C4-2B (cell line): ENCODE measurements at regions not wholly inside any gene's neighbourhood (a gene's known extent, or its start where the extent isn't known, plus 50 kb on each side); places are given as distances from the start of the nearest gene placed in this dataset.

Source experiments
- H3K27ac ChIP-seq: fragments of 450-650 bp; 2 replicates; pipeline ENCODE4 v1.5.1; 2017
- ZFX ChIP-seq: fragments of 450-650 bp; IDR thresholded peaks from 2 replicates; pipeline ENCODE4 v1.6.1; 2017
- TF ChIP-seq, protein P1 (sequence below): fragments of 450-650 bp; conservative IDR thresholded peaks from 2 replicates; pipeline ENCODE4 v1.5.1; 2017; ENCODE audit warnings: mild to moderate bottlenecking

DNA sequence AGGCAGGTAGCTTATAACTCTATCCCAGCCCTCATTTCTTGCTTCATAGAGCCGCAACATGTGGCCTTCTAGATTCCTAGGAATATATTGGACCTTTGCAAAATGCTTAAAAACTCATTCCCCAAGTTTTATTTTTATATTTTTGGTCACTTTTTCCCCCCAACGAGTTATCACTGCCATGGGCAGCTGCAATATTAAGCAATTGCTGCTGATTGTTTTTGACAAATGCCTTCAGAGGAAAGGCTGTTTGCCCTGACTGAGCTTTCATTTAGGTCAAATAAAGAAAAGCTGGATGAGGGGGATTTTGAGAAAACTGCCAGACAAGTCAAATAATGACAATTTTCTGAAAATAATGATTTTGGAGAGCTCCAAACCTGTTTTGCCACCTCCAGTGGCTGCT, 976.9 kb upstream of the MBL2 start:
- TF ChIP-seq, protein P1, sequence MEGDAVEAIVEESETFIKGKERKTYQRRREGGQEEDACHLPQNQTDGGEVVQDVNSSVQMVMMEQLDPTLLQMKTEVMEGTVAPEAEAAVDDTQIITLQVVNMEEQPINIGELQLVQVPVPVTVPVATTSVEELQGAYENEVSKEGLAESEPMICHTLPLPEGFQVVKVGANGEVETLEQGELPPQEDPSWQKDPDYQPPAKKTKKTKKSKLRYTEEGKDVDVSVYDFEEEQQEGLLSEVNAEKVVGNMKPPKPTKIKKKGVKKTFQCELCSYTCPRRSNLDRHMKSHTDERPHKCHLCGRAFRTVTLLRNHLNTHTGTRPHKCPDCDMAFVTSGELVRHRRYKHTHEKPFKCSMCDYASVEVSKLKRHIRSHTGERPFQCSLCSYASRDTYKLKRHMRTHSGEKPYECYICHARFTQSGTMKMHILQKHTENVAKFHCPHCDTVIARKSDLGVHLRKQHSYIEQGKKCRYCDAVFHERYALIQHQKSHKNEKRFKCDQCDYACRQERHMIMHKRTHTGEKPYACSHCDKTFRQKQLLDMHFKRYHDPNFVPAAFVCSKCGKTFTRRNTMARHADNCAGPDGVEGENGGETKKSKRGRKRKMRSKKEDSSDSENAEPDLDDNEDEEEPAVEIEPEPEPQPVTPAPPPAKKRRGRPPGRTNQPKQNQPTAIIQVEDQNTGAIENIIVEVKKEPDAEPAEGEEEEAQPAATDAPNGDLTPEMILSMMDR, result no peak
- no peak for TF ChIP-seq ZFX
- H3K27ac ChIP-seq, result no peak overlapping the region

GRCh38 chr10:53748319-53748718, 975.7 kb upstream of the MBL2 start:
- TF ChIP-seq ZFX, result no peak
- TF ChIP-seq, protein P1, result no peak
- H3K27ac ChIP-seq, result no peak overlapping the region

DNA sequence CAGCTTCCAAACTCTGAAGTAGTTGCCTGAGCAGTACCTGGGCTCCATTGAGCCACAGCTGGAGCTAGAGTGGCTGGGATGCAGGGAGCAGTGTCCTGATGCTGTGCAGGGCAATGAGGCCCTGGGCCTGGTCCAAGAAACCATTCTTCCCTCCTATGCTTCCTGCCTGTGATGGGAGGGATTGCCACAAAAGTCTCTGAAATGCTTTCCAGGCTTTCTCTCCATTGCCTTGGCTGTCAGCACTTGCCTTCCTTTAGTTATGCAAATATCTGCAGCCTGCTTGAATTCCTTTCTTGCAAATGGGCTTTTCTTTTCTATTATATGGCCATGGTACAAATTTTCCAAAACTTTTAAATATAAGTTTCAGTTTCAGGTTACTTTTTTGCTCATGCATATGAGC, 972.2 kb upstream of the MBL2 start:
- H3K27ac ChIP-seq, result no peak overlapping the region
- TF ChIP-seq ZFX, result no peak
- TF ChIP-seq, protein P1, result no peak

- TF ChIP-seq, protein P1, result no peak
- TF ChIP-seq ZFX, result no peak
Observed at GRCh38 chr10:53744176-53744575, 971.6 kb upstream of the MBL2 start.

DNA sequence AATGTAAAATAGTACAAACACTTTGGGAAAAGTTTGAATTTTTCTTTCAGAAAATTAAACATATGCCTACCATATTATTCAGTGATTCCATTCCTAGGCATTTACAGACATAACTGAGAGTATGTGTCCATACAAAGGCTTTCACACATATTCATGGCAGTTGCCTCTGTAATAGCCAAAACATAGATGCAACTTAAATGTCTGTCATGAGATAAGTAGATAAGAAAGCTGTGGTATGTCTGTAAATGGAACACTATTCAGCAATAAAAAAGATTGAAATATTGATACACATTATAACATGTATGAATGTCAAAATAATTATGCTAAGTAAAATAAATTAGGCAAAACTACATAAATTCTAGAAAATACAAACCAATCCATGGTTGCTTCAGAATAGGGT, 964.5 kb upstream of the MBL2 start:
- TF ChIP-seq, protein P1, result no peak
- no peak for TF ChIP-seq ZFX

More at GRCh38 chr10:53744176-53744575, 971.6 kb upstream of the MBL2 start:
- no peak overlapping the region for H3K27ac ChIP-seq

DNA sequence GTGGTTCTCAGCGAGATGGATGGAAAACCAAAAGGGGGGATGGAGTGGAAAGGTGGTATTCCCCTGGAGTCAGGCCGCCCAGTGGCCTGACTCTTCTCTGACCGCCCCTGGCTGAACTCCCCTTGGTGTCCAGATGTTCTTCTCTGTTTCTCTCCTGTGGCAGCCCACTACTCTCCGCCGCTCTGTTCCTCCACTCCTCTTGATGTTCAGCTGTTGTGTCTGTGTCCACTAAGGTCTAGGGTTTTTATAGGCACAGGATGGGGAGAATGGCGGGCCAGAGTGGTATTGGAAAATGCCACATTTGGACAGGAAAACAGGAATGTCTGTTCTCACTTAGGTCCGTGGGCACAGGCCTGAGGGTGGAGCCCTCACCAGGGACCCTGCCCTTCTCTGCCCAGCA, 954.3 kb upstream of the MBL2 start:
- TF ChIP-seq, protein P1, result no peak
- no peak for TF ChIP-seq ZFX
- no peak overlapping the region for H3K27ac ChIP-seq

More for the DNA sequence above, 964.5 kb upstream of the MBL2 start:
- H3K27ac ChIP-seq, result no peak overlapping the region

DNA sequence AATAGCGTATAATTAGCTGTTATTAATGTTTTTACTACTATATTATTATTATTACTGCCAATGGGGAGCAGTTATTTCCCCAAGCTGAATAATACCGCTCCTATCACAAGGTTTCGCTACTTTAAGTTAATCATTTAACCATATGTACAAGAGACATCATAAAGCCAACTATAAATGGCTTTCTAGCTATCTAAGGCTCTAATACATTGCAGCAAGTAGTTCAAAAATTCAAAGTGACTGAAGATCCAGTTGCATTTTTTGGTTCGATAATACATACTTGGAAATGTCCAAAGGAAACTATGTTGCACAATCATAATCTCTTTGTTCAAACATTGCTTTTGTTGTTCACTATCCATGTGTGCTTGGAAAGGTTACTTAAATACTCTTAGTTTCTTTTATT, 952.0 kb upstream of the MBL2 start:
- no peak overlapping the region for H3K27ac ChIP-seq
- TF ChIP-seq ZFX, result no peak
- TF ChIP-seq, protein P1, result no peak
